NCI-H2196 treated with DMSO at 0.1 percent for 48 hours (cell line): ENCODE measurements at regions not wholly inside any gene's neighbourhood (a gene's known extent, or its start where the extent isn't known, plus 50 kb on each side); places are given as distances from the start of the nearest gene placed in this dataset.
"Not testable (repeated sequence)": the region's sequence is repeated elsewhere in the genome, so short reads cannot be mapped to it uniquely, and the experiment has no call there.

Experiments used
- DNase-seq: peaks from one replicate; lab custom pipeline; 2025; ENCODE audit not compliant: unreplicated experiment; lab: John Stamatoyannopoulos, UW

GRCh38 chr10:28986117-28986792, 302.6 kb upstream of the LYZL1 start:
- no peak for DNase-seq

- DNase-seq = no peak
These were observed 302.0 kb upstream of the LYZL1 start for GRCh38 chr10:28986856-28987255.

- no peak for DNase-seq
These were observed 301.1 kb upstream of the LYZL1 start for GRCh38 chr10:28987555-28988320.

GRCh38 chr10:28988980-28989379, 299.9 kb upstream of the LYZL1 start:
- DNase-seq = no peak

- peak; percentile 11 for DNase-seq
These were observed 297.3 kb upstream of the LYZL1 start for GRCh38 chr10:28991333-28992270.

- DNase-seq = no peak
These were observed 295.8 kb upstream of the LYZL1 start for GRCh38 chr10:28993056-28993455.

- no peak for DNase-seq
These were observed 295.0 kb upstream of the LYZL1 start for GRCh38 chr10:28993861-28994260.

- not testable (repeated sequence) for DNase-seq
These were observed 294.1 kb upstream of the LYZL1 start for GRCh38 chr10:28994802-28995201.

- no peak for DNase-seq
These were observed 293.4 kb upstream of the LYZL1 start for GRCh38 chr10:28995497-28995896.

- DNase-seq = no peak
These were observed 292.5 kb upstream of the LYZL1 start for GRCh38 chr10:28996345-28996744.

- DNase-seq = no peak
These were observed 291.8 kb upstream of the LYZL1 start for GRCh38 chr10:28996947-28997551.

GRCh38 chr10:28997734-28998133, 291.1 kb upstream of the LYZL1 start:
- no peak for DNase-seq

- no peak for DNase-seq
These were observed 287.1 kb upstream of the LYZL1 start for GRCh38 chr10:29001801-29002200.

GRCh38 chr10:29003014-29003413, 285.9 kb upstream of the LYZL1 start:
- DNase-seq = not testable (repeated sequence)

- DNase-seq = no peak
These were observed 282.9 kb upstream of the LYZL1 start for GRCh38 chr10:29005988-29006387.

GRCh38 chr10:29007370-29007747, 281.5 kb upstream of the LYZL1 start:
- no peak for DNase-seq

GRCh38 chr10:29007748-29008610, 280.9 kb upstream of the LYZL1 start:
- DNase-seq = no peak

- no peak for DNase-seq
These were observed 279.4 kb upstream of the LYZL1 start for GRCh38 chr10:29009464-29009863.

GRCh38 chr10:29011516-29011915, 277.4 kb upstream of the LYZL1 start:
- no peak for DNase-seq

GRCh38 chr10:29012926-29013554, 275.8 kb upstream of the LYZL1 start:
- no peak for DNase-seq
